ENCODE measurements at regions not wholly inside any gene's neighbourhood (a gene's known extent, or its start where the extent isn't known, plus 50 kb on each side); places are given as distances from the start of the nearest gene placed in this dataset.
"Not testable (repeated sequence)": the region's sequence is repeated elsewhere in the genome, so short reads cannot be mapped to it uniquely, and the experiment has no call there.

DNA sequence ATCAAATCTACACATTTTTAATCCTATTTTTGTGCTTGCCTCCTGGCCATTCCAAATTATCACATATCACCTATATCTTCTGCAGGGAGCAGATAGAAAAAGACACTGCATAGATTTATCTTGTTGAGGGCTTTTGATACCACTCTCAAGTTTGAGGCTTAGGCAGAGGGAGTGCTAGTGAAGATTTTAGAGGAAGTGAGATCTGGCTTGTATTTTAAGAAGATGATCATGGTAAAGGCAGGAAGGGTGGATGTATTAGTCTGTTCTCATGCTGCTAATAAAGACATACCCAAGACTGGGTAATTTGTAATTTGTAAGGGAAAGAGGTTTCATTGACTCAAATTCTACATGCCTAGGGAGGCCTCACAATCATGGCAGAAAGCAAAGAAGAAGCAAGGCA is 220.9 kb upstream of the TUT7 start:
- DNase-seq (ENCODE audit: low read depth), result no peak

DNA sequence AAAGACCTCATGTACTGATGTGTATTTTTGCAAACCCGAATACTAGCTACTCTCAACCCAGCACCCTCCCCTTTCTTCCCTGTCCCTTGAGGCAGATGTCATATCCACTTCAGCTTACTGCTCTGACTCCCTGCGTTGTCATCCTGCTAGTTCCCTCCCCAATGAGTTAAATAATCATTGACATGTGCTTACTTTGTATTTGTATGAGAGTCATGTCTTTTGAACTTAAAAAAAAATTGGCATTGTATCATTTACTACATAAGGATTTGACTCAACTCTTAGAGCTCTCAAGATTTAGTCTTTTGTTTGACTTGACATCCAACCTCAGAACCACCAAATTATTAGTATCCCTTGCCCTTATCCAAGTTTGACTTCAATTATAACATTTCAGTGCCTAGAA is 219.7 kb upstream of the TUT7 start:
- DNase-seq (ENCODE audit: low read depth), result no peak

DNA sequence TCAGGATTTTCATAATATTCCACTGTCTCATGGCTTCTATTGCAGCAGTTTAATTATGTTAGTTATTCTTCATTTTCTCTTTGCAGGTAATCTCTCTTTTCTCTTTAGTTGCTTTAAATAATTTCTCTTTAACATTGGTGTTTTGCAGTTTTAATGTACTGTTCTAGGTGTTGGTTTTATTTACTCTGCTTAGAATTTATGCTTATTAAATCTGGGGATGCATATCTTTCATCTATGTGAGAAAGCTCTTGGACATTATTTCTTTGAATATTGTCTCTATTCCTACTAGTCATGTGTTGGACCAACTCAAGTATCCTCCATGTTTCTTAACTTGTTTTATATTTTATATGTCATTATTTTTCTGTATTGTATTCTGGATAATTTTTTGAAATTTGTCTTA is 218.7 kb upstream of the TUT7 start:
- no peak for DNase-seq (ENCODE audit: low read depth)

DNA sequence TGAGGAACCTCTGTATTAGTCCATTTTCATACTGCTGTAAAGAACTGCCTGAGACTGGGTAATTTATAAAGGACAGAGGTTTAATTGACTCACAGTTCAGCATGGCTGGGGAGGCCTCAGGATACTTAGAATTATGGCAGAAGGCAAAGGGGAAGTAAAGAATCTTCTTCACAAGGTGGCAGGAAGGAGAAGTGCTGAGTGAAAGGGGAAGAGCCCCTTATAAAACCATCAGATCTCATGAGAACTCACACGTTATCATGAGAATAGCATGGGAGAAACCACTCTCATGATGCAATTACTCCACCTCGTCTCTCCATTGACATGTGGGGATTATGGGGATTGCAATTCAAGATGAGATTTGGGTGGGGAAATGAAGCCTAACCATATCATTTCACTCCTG is 211.4 kb upstream of the TUT7 start:
- DNase-seq (ENCODE audit: low read depth), result not testable (repeated sequence)

DNA sequence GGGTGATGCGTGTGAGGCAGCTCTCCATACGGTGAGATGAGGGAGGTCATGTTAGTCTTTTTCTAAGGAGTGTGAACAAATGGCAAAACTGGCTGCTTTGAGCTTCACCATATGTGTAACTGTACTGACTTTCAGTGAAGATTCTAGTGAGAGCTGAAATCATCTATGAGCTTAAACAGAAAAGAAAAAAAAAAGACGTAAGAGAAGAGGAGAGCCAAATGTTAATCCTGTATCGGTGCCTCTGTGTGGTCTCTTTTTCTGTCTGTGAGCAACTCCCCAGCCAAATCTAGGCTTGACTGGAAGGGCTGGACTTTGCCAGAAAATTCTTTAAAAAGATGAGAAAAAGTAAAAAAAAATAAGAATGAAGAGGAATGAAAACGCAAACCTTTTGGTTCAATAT is 209.7 kb upstream of the TUT7 start:
- no peak for DNase-seq (ENCODE audit: low read depth)

DNA sequence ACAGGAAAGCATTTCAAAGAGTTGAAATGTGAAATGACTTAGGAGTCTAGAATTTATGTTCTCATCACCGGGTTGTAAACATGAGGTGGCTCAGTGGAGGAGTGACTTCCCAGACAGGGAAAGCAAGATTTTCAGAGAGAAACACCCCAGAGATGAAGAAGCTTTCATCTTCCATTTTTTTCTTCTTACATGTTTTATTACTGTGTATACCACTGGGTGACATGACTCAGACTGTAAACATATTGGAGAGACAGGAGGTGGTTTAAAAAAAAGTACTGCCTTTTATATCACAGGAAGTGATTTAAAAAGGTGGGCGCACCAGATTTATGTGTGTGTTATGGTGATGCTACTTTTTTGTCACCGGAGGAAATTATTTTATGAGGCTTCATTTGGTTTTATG is 209.1 kb upstream of the TUT7 start:
- DNase-seq (ENCODE audit: low read depth), result peak; percentile 18

DNA sequence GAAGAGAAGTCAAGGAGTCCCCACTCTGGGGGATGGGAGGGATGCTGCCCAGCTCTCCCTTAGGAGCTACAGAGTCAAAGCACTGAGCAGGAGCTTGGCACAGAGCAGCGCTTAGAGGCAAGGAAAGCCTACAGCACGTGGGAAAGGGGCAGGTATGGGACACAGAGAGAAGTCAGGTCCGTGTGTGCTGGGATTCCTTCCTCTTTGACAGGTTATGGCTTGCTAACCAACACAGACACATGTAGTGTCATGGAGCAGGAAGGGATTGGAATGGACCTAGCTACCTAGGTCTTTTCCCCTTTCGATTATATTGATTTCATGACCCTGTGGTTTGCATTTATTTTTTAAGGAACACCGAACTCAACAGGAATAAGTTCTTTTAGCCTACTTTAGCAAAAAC is 208.5 kb upstream of the TUT7 start:
- DNase-seq (ENCODE audit: low read depth), result no peak

DNA sequence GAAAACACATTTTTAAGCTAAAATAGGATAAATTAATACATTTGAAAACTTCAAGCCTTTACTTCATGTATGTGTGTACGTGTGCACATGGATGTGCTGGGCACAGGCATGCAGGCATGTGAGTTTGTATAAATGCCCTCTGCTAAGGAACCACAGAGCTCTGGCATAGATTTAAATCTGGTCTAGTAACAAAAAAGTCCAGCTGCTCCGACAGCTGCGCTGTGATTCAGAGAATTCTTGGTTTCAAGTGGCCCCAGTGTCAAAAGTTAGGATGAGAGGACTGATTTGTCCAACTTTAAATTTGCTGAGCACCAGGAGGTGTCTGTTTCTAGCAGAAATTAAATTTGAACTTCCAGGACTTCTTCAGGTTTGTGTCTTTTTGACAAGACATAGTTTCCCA is 203.7 kb upstream of the TUT7 start:
- no peak for DNase-seq (ENCODE audit: low read depth)

DNA sequence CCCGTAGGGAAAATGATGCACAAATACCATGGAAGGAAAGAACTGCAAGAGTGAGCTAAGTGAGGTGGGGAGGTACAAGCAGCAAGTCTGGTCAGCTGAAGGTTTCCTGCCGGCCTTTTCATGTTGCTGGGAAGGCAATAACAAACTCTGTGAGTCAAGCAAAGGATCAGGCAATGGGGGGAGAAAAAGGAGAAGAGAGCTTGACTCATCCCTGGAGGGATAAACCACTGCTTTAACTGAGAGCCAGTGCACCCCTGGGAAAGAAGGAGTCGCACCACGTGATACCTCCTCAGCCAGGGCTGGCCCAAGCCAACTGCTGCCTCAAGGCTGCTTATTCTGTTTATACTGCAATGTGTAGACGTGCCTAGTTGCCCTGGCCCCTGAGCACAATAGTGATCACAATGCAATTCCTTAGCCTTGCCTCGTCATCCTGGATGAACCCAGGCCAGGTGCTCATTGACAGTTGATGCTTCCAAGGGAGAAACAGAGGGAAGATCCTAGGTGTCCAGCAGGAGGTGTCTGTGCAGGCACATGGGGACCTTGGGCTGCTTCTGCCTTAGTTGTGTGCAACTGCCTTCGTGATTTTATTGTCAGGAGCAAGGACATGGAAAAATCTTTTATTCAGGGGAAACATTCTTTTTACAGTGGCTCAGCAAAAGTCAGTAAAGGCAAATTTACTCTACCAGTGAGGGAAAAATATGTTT is 203.0 kb upstream of the TUT7 start:
- DNase-seq (ENCODE audit: low read depth), result peak; percentile 62

DNA sequence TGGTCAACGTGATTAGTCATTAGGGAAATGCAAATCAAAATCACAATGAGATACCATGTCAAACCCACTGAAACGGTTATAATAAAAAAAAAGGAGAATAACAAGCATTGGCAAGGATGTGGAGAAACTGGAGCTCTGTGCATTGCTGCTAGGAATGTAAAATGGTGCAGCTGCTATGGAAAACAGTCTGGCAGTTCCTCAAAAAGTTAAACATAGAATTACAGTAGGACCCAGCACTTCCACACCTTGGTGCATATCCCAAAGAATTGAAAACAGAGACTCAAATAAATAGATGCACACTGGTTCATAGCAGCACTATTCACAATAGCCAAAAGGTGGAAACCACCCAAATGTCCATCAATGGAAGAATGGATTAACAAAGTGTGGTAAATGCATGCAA is 201.5 kb upstream of the TUT7 start:
- DNase-seq (ENCODE audit: low read depth), result no peak

DNA sequence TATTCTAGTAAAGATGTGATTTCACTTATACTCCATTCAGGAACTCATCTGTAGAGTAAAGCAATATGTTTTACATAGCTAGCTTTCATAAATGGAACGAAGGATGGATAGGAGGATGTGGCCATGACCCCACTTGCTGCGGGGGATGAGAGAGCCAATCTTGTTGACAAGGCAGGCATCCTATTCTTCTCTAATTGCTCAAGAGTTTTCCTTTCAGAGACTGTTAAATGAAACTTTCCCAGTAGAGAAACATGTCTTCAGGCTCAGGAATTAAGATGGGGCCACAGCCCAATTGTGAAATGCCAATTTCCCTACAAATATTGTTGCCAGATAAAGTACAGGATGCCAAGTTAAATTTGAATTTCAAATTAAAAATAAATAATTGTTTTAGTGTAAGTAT is 196.2 kb upstream of the TUT7 start:
- no peak for DNase-seq (ENCODE audit: low read depth)

DNA sequence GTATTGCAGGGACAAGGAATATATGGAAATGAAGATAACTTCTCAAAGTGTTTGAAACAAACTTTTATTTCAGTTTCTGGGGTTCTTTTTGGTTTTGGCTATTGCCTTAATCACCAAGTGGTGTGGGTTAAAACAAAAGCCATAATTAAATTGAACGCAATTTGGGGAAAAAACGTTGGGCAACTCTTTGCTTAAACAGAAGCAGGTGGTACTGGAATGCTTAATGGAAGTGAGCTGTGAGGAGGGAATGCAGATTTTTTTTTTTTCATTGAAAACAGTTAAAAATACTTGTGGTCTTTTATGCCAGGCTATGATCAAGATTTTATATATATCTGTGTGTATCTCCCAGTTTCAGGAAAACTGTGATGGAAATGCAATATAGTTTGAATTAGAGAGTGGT is 195.7 kb upstream of the TUT7 start:
- DNase-seq (ENCODE audit: low read depth), result no peak

DNA sequence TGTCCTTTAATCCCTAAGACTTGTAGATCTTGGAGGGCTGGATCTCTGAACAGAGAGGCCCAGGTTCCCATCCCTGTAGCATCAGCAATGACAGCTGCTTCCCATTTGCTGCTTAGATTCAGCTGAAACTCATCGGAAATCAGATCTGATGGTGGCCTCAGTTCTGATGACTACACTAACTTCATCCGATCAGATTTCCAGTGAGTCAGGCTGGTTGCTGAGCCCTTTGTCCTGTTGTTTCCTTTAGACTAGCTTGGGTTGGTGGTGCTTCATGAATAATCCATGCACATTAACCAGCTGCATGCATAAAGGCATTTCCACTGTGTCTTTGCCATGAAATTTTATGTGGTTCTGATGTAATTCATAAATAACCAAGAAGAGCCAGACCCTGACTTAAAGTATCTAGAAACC is 195.2 kb upstream of the TUT7 start:
- peak; percentile 68 for DNase-seq (ENCODE audit: low read depth)

DNA sequence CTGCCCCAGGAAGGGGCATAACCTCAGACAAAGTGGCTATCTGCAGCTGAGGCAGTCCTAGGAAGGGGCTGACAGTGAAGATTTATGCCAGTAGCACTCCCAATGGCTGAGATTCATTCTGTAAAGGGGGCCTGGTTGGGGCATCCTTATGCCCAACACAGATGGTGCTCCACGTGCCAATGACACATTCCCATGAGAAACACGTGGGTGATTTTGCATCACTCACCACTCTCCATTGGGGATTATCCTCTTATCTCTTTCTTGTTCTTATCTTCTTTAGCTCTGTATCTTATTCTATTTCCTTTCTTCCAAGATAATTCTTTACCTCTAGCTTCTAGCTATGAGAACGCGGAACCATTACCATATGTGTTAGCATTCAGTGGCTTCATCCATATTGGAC is 194.0 kb upstream of the TUT7 start:
- DNase-seq (ENCODE audit: low read depth), result no peak

DNA sequence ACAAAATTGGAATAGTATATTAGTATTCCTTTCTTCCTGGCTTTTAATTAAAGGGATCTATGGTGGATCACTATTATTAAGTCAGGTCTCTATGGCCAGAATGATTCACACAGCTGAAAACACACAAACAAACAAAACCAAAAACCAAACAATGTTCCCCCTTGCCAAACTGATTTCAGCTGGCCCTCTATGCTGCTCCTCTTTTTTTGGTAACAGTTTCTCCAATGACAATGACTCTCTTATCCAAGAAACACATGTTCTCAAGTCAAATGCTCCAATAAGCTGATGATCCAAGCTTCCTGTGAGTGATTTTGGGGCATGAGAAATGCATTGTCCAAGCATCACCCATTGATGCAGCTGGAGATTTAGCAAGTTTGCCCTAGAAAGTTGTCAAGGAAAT is 193.4 kb upstream of the TUT7 start:
- DNase-seq (ENCODE audit: low read depth), result no peak

DNA sequence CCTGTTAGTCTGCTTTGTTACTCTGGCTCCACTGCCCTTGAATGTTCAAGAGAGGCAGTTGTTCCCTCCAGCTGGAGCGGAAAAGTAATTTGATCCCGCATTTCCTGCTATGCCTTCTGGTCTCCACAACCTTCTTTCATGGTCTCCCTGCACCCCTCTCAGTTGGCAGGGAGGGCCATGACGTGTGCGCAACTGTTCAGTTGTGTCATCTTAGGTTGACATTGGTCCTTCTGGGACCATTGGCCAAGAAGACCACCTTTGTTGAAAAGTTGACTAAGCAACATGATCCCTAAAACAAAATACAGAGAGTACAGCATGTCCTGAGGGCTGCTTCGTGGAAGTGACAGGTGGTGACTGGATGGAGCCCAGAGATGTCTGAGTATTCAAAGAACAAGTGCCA is 192.5 kb upstream of the TUT7 start:
- no peak for DNase-seq (ENCODE audit: low read depth)

DNA sequence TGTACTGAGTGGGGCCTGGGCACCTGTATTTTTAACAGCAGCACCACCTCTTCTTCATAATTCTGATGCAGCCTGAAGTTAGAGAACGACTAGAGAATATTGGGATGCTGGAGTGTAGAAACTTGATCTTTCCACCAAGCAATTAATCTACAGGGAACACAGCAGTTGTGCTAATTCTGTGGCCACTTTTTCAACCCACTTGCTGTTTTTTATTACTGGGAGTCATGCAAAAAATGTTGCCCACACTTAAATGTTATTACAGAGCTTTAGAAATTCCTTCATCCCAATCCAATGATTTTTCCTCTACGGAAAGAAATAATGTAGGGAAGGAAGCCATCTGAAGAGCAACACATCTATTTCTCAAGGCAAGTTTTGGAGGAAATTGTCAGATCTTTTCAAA is 190.9 kb upstream of the TUT7 start:
- no peak for DNase-seq (ENCODE audit: low read depth)

DNA sequence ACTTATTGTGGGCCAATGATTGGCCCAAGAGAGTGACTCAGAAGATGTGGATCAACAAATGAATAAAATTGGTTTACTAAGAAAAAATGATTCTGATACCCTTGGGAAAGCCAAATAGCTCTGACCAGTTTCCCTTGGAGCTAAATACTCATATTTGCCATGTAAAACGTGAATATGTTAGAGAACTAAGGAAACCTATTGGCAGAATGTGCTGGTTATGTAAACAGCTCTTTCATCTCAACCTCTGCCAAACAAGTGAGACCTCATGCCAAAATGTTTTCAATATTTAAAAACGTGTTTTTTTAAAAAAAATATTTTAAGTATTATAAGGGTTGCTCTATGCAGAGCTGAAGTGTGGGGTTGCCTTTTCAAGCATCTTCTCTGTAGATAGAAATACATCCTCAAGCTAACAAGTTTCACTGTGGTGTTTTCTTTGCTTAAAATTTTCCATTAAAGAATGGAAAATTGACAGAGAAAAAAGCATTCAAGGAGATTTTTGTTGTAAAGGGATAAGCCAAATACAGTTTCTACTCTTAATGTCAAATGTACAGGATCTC is 186.9 kb upstream of the TUT7 start:
- no peak for DNase-seq (ENCODE audit: low read depth)

DNA sequence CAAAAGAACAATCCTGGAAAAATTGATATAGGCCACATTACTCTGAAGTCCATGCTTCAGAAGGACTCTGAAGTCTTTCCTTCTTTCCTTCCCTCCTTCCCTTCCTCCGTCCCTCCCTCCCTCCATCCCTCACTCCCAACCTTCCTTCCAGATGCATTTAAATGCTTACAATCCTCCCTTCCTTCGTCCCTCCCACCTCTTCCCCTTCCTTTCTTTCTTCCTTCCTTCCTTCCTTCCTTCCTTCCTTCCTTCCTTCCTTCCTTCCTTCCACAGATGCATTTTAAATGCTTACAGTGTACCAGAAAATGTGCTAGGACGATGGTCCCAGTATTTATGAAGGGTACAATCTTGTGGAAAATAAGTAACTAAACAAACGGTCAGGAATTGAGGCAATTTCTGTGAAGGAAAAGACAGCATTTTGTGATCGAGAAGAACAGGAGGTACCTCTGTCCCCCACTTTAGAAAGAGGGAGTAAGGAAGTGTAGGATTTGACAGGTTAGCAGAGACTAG is 181.3 kb upstream of the TUT7 start:
- DNase-seq (ENCODE audit: low read depth), result no peak

DNA sequence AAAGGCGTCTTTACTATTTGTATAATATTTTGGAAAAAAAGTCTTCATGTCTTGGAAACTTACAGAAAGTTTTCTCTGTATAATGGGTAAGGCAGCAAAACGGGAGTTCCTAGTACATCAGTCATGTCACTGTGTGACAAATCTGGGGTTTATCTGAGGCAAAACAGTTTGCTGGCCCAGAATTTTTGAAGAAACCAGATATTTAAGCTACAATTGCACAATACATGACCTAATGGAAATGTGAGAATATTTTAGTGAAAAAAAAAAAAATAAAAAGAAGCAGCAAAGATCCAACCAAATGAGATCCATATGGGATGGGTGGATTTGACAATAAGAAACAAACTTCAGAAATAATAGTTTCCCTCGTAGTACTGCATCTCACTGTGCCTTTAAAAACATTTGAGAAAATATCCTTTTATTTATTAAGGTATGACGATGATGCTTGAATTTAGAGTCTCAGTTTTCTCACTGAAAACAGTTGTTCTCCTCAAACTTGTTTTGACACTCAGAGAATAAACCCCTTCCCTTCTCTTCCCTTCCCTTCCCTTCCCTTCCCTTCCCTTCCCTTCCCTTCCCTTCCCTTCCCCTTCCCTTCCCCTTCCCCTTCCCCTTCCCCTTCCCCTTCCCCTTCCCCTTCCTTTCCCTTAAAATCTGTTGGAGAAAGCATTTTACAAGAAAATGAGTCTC is 180.5 kb upstream of the TUT7 start:
- no peak for DNase-seq (ENCODE audit: low read depth)

DNA sequence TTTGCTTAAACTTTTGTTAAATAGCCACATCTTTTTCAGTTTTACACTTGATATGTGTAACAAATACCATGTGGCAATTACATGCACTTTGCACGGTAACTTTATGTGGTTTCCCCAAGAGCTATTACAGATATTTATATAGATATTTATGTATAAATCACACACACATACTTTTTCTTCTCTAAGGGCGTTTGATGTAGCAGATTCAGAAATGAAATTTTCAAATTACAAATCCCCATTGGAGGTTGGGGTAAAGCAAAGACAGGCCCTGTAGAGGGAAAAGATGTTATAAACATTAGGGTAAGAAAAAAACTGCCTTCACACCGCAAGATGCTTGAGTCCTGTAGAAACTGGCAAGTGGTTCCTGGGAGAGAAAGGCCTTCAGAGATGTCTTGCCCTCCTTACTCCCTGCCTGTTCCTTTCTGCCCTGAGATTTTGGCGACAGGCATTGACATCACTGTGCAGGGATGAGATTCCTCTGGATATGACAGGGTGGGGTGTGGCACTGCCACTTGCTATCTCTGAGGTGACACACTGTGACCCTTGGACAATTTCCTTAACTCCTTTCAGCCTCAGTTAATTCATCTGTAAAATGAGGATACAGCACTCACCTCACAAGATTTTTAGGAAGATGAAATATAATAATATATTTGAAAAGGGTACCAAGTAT is 177.9 kb upstream of the TUT7 start:
- no peak for DNase-seq (ENCODE audit: low read depth)

DNA sequence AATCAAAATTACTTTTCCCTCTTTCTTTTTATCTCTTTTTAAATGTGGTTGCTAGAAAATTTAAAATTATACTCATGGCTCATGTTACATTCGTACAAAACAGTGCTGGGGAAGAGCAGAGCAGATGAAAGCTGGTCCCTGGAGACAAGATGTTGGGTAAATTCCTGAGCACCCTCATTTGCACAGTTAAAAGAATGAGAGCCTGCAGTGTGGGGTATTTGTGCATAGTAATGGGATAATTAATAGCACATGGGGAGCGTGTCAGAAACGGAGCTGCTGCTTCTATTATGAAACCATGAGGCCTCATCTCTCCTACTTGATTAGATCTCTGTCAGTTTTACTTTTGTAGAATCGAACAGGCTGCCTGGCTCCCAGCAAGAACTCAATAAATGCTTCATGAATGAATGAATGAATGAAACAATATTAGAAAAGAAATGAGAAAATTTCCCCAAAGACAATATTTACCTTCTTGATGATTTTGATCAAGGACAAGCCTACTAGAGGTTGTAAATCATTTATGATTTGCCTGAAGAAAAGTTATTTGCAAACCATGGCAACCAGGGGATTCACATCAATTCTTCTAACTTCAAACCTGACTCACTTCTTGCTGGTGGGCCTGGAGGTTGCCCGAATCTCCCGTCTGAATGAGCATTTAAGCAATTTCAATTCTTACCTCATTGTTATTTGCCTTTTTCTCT is 177.2 kb upstream of the TUT7 start:
- DNase-seq (ENCODE audit: low read depth), result peak; percentile 13
